GM12872 (cell line): ENCODE measurements at regions not wholly inside any gene's neighbourhood (a gene's known extent, or its start where the extent isn't known, plus 50 kb on each side); places are given as distances from the start of the nearest gene placed in this dataset.

Experiments
- TF ChIP-seq, protein P1 (sequence below): IDR thresholded peaks from 3 replicates; pipeline ENCODE4 v1.5.1; 2011; ENCODE audit warnings: low read depth, mild to moderate bottlenecking, low read length, moderate library complexity; ENCODE audit not compliant: insufficient read depth

DNA sequence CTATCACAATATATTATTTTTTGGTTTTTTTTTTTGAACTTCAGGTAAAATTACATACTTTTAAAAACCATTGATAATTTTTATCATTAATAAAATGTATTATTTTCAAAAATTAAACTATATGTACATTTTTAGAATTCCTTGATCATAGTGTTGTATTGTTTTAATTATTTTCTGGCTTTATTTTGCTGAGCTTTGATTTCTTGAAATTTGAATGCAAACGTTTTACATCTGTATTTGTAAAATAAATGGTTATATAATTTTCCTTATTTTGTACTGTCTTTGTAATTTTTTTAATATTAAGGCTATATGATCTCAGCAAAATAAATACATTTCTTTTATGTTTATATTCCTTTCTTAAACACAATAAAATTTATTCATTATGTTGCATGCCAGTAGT lies 125.6 kb downstream of the KIF2B start:
- TF ChIP-seq, protein P1, sequence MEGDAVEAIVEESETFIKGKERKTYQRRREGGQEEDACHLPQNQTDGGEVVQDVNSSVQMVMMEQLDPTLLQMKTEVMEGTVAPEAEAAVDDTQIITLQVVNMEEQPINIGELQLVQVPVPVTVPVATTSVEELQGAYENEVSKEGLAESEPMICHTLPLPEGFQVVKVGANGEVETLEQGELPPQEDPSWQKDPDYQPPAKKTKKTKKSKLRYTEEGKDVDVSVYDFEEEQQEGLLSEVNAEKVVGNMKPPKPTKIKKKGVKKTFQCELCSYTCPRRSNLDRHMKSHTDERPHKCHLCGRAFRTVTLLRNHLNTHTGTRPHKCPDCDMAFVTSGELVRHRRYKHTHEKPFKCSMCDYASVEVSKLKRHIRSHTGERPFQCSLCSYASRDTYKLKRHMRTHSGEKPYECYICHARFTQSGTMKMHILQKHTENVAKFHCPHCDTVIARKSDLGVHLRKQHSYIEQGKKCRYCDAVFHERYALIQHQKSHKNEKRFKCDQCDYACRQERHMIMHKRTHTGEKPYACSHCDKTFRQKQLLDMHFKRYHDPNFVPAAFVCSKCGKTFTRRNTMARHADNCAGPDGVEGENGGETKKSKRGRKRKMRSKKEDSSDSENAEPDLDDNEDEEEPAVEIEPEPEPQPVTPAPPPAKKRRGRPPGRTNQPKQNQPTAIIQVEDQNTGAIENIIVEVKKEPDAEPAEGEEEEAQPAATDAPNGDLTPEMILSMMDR: no peak

GRCh38 chr17:53949473-53950090 lies 126.9 kb downstream of the KIF2B start:
- TF ChIP-seq, protein P1: no peak

DNA sequence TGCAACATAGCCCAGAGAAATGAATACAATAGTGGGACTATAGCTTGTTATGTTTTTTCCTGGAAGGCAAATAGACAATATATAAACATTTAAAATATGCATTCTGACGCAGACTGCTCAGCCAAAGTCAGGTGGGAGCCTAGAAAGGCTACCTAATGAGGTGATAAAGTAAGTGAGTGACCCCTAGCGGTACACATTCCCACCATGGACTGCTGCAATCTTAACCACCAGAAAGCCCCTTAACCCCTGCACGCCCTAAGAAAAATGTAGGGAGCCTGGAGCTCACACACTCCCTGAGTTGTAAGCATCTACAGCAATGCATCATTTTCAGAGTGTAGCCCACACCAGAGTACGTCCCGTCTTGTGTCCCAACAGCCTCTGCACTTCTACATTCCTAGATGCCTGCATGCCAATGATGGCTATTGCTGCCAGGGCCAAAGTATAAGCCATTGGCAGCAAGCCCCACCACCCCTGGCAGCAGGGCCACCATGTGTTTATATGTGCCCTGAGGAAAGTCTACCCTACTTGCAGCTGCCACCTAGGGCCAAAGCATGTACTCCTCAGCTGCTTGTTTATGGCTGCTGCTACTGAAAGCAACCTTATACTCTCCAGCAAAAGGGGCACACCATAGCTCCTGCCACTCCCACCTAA lies 127.6 kb downstream of the KIF2B start:
- TF ChIP-seq, protein P1: no peak; the same call in 2 of the 3 replicates

DNA sequence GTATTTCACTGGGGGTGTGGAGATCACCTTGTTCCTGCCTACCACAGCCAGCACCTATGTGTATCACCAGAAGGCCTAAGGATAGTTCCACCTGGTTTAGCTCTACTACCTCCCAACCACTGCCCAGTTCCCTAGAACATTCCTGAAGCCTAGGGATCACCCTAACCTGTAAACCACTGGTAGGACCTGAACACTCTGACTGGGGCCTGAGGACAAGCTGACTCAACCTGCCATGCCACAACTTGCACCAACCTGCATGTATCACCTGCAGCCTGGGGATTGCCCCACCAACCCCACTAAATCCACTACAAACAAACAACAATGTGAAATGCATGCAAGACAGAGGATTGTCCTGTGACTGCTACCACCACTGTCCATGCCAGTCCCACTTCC lies 128.1 kb downstream of the KIF2B start:
- TF ChIP-seq, protein P1: no peak

GRCh38 chr17:53971361-53971760 lies 148.6 kb downstream of the KIF2B start:
- TF ChIP-seq, protein P1: no peak

DNA sequence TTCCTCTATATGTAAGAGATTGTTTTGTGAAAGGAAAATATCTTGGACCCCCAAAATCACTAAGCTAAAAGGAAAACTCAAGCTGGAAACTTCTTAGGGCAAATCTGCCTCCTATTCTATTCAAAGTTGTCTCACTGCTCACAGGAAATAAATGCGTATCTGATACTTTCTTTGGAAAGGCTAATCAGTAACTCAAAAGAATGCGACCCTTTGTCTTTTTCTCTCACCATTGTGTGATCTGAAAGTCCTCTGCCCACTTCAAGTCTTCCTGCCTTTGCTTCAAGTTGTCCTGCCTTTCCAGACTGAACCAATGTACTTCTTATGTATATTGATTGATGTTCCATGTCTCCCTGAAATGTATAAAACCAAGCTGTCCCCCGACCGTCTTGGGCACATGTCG lies 157.3 kb downstream of the KIF2B start:
- TF ChIP-seq, protein P1: no peak

GRCh38 chr17:53996131-53996530 lies 173.4 kb downstream of the KIF2B start:
- TF ChIP-seq, protein P1: no peak
